GM12873 (cell line): ENCODE measurements at regions not wholly inside any gene's neighbourhood (a gene's known extent, or its start where the extent isn't known, plus 50 kb on each side); places are given as distances from the start of the nearest gene placed in this dataset.

Experiments
- TF ChIP-seq, protein P1 (sequence below): IDR thresholded peaks from 2 replicates; pipeline ENCODE4 v1.5.1; 2012; ENCODE audit warnings: low read depth, mild to moderate bottlenecking, moderate library complexity, low read length, control low read depth; ENCODE audit not compliant: insufficient read depth; ENCODE audit errors: missing control alignments

DNA sequence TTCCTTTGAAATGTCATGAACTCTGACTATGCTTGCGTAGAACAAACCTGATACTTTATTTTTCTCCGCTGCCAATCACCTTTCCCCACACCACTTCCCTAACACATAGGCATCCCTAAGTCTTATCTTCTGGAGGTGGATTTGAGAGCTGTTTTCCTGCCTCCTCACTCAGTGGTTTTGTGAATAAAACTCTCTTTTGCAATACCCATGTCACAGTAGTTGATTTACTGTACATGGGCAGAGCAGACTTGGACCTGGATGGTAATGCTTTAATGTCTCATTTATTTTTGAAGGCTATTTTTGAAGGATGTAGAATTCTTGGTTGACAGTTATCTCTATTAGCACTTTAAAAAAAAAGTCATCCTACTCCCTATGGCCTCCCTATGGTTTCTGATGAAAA is 881.8 kb downstream of the SLITRK5 start:
- TF ChIP-seq, protein P1, sequence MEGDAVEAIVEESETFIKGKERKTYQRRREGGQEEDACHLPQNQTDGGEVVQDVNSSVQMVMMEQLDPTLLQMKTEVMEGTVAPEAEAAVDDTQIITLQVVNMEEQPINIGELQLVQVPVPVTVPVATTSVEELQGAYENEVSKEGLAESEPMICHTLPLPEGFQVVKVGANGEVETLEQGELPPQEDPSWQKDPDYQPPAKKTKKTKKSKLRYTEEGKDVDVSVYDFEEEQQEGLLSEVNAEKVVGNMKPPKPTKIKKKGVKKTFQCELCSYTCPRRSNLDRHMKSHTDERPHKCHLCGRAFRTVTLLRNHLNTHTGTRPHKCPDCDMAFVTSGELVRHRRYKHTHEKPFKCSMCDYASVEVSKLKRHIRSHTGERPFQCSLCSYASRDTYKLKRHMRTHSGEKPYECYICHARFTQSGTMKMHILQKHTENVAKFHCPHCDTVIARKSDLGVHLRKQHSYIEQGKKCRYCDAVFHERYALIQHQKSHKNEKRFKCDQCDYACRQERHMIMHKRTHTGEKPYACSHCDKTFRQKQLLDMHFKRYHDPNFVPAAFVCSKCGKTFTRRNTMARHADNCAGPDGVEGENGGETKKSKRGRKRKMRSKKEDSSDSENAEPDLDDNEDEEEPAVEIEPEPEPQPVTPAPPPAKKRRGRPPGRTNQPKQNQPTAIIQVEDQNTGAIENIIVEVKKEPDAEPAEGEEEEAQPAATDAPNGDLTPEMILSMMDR = no peak

DNA sequence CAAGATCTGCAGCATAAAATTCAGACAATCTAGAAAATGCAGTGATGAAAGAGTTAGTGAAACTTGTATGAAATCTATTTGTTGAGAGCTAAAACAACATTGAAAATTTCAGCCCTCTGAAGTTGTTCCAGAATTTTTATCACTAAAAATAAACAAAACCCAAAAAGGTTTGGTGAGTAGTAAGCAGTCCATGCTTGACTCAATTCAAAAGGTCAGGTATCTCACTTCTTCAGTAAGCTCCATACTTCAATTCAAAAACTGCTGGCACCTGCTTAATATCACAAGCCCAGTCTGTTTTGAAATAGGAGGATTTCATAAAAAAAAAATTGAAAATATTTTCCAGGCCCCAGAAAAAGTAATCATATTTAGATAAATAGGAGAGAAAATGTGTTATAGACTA is 894.4 kb downstream of the SLITRK5 start:
- TF ChIP-seq, protein P1 = no peak

- TF ChIP-seq, protein P1 = no peak
Measured at GRCh38 chr13:88585861-88586260, 914.7 kb downstream of the SLITRK5 start.

DNA sequence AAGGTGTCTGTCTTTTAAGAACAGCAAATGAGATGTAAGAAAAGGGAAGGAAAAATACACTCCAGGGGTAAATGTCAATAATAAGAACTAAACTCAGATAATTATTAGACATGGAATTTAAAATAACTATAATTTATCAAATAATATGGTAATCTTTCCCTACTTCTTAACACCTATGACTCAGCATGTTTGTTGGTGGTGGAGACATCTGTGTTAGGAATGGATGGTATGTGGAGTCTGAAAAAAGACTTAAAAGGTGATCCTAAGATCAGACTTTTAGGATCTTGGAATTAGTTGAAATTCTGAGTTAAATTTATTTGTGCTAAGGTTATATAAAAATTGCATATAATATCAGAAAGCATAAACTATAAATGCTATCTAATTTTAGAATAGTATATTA is 915.1 kb downstream of the SLITRK5 start:
- TF ChIP-seq, protein P1 = no peak

- TF ChIP-seq, protein P1 = no peak
Measured at GRCh38 chr13:88590574-88590973, 919.4 kb downstream of the SLITRK5 start.

GRCh38 chr13:88592105-88592504 is 920.9 kb downstream of the SLITRK5 start:
- TF ChIP-seq, protein P1 = no peak

- TF ChIP-seq, protein P1 = no peak
Measured at GRCh38 chr13:88601949-88602348, 930.8 kb downstream of the SLITRK5 start.
